A549 (cell line): ENCODE measurements at regions not wholly inside any gene's neighbourhood (a gene's known extent, or its start where the extent isn't known, plus 50 kb on each side); places are given as distances from the start of the nearest gene placed in this dataset.

ENCODE experiments used
- ATAC-seq, 2 experiments: fragments of 200-7000 bp in 1 of 2; fragments of >200 bp in 1 of 2; cut with Nextera tagmentation in 1 of 2; cut with Tn5 transposase in 1 of 2; 3 replicates each; pipeline versions ENCODE4 v1.8.0 to v1.9.1; 2018 to 2020; ENCODE audit warnings: mild to moderate bottlenecking in 1 of 2, moderate library complexity in 1 of 2
- CTCF ChIA-PET: fragments of 300-600 bp; sonication (Branson Sonifier 250); formaldehyde crosslinking; extraction: SDS; loops from one replicate; lab custom pipeline; 2021; ENCODE audit warnings: antibody characterized with exemption, inconsistent platforms; lab: Yijun Ruan, JAX
- POLR2A ChIA-PET: fragments of 350-600 bp; formaldehyde crosslinking; extraction: SDS; loops from one replicate; lab custom pipeline; 2021; ENCODE audit warnings: antibody characterized with exemption, inconsistent platforms; lab: Yijun Ruan, JAX
- DNase-seq, 2 experiments: peaks; one replicate each; pipeline versions ENCODE4 v3.0.0 to v3.0.0-alpha.2; 2011 to 2016; ENCODE audit warnings: low read depth in 1 of 2, low spot score in 1 of 2
- FAIRE-seq: peaks from 2 replicates; lab custom pipeline; 2011; peaks lifted over from hg19 to GRCh38; lab: Jason Lieb, UNC
- H3K27ac ChIP-seq, 2 experiments: fragments of >200 bp; sonication (Bioruptor Twin); formaldehyde crosslinking; 3 replicates each; pipeline ENCODE4 v1.5.1; 2016 to 2017
- H3K4me1 ChIP-seq: fragments of >200 bp; sonication (Bioruptor Twin); formaldehyde crosslinking; 3 replicates; pipeline ENCODE4 v1.6.1; 2016
- H3K4me2 ChIP-seq: fragments of >200 bp; sonication (Bioruptor Twin); formaldehyde crosslinking; 3 replicates; pipeline ENCODE4 v1.6.1; 2016
- H3K4me3 ChIP-seq: fragments of >200 bp; sonication (Bioruptor Twin); formaldehyde crosslinking; 3 replicates; pipeline ENCODE4 v1.5.1; 2016
- H3K9me3 ChIP-seq: fragments of >200 bp; sonication (Bioruptor Twin); formaldehyde crosslinking; 3 replicates; pipeline ENCODE4 v1.6.1; 2016
- BHLHE40 ChIP-seq: IDR thresholded peaks from 2 replicates; pipeline ENCODE4 v1.6.1; 2012; ENCODE audit warnings: low read depth, low read length, inconsistent platforms
- CBX2 ChIP-seq: fragments of 200-600 bp; sonication (generic); IDR thresholded peaks from 2 replicates; pipeline ENCODE4 v1.6.1; 2016; ENCODE audit warnings: low read depth, mild to moderate bottlenecking, borderline replicate concordance
- CBX8 ChIP-seq: fragments of 200-600 bp; sonication (generic); IDR thresholded peaks from 2 replicates; pipeline ENCODE4 v1.6.1; 2016
- CHD2 ChIP-seq: fragments of 150-350 bp; IDR thresholded peaks from 2 replicates; pipeline ENCODE4 v1.6.1; 2014; ENCODE audit warnings: low read length; ENCODE audit not compliant: partially characterized antibody
- EHMT2 ChIP-seq: fragments of 200-600 bp; sonication (generic); IDR thresholded peaks from 2 replicates; pipeline ENCODE4 v1.6.1; 2016; ENCODE audit warnings: antibody characterized with exemption, low read depth, mild to moderate bottlenecking, moderate library complexity
- FOXS1 ChIP-seq: fragments of 250-450 bp; sonication (Bioruptor Pico); IDR thresholded peaks from 2 replicates; pipeline ENCODE4 v1.5.0; 2020; ENCODE audit warnings: mild to moderate bottlenecking, moderate library complexity
- HDAC2 ChIP-seq: fragments of 200-600 bp; sonication (generic); IDR thresholded peaks from 2 replicates; pipeline ENCODE4 v1.6.1; 2016
- HOXB13 ChIP-seq: fragments of 250-450 bp; sonication (Bioruptor Pico); IDR thresholded peaks from 2 replicates; pipeline ENCODE4 v1.5.0; 2020; ENCODE audit warnings: low read depth, mild to moderate bottlenecking, moderate library complexity
- JUN ChIP-seq, 2 experiments: fragments of >200 bp; sonication (Bioruptor Twin); formaldehyde crosslinking; IDR thresholded peaks; 2 replicates in 1 of 2; 3 replicates in 1 of 2; pipeline ENCODE4 v1.6.1; 2016 to 2017
- MYC ChIP-seq: IDR thresholded peaks from 2 replicates; pipeline ENCODE4 v1.6.1; 2012; ENCODE audit warnings: mild to moderate bottlenecking, inconsistent platforms, low read length, improper control_type of control experiment, borderline replicate concordance
- NPAS2 ChIP-seq: fragments of 250-450 bp; sonication (Bioruptor Pico); IDR thresholded peaks from 2 replicates; pipeline ENCODE4 v1.8.0; 2022; ENCODE audit warnings: mild to moderate bottlenecking, moderate library complexity, borderline replicate concordance
- POLR2AphosphoS2 ChIP-seq: conservative IDR thresholded peaks from 2 replicates; pipeline ENCODE4 v1.6.1; 2012; ENCODE audit warnings: low read length, improper control_type of control experiment, inconsistent platforms
- RARB ChIP-seq: fragments of 250-450 bp; sonication (Bioruptor Pico); IDR thresholded peaks from 2 replicates; pipeline ENCODE4 v1.8.0; 2021; ENCODE audit warnings: mild to moderate bottlenecking, moderate library complexity
- RFX5 ChIP-seq: fragments of 450-650 bp; IDR thresholded peaks from 2 replicates; pipeline ENCODE4 v1.7.1; 2014; ENCODE audit warnings: antibody characterized with exemption, mild to moderate bottlenecking, moderate library complexity
- ZC3H11A ChIP-seq: fragments of 450-650 bp; IDR thresholded peaks from 2 replicates; pipeline ENCODE4 v1.6.1; 2014; ENCODE audit warnings: antibody characterized with exemption, mild to moderate bottlenecking
- ZFP36 ChIP-seq: fragments of 450-650 bp; IDR thresholded peaks from 2 replicates; pipeline ENCODE4 v1.6.1; 2014; ENCODE audit warnings: borderline replicate concordance; ENCODE audit not compliant: partially characterized antibody
- ZSCAN20 ChIP-seq: fragments of 250-450 bp; sonication (Bioruptor Pico); IDR thresholded peaks from 2 replicates; pipeline ENCODE4 v1.8.0; 2022; ENCODE audit warnings: mild to moderate bottlenecking, moderate library complexity
- WGBS: methylation state at CpG from one replicate; pipeline ENCODE4 v1.1.6; 2017; ENCODE audit errors: missing lambda C conversion rate; 5-methylcytosine and 5-hydroxymethylcytosine counted together
- TF ChIP-seq, protein P1 (sequence below): fragments of 150-350 bp; IDR thresholded peaks from 2 replicates; pipeline ENCODE4 v1.6.1; 2014; ENCODE audit warnings: low read depth, mild to moderate bottlenecking, low read length
- TF ChIP-seq, protein P2 (sequence below): fragments of 250-450 bp; sonication (Bioruptor Pico); IDR thresholded peaks from 2 replicates; pipeline ENCODE4 v1.5.0; 2021; ENCODE audit warnings: mild to moderate bottlenecking, moderate library complexity, borderline replicate concordance
- TF ChIP-seq, protein P3 (sequence below): IDR thresholded peaks from 2 replicates; pipeline ENCODE4 v1.6.1; 2012; ENCODE audit warnings: low read depth, borderline replicate concordance

DNA sequence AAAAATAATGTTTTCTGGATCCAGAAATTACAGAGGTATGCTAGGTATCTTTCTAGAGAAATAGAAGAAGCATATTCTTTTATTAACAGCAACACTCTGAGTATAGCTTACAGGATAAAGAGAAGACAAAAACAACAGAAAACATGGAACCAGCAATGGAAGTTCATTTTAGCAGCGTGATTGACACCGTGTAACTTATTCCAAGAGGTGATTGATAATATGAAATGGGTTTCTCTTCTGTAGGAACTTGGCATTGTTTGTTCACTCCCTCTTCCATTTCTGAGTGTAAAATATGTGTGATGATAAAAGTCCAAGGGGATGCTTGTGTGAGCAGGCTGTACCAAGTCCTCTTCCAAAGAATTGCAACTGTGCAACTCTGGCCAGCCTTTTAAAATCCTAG lies 303.0 kb downstream of the COL12A1 start:
- TF ChIP-seq, protein P1, sequence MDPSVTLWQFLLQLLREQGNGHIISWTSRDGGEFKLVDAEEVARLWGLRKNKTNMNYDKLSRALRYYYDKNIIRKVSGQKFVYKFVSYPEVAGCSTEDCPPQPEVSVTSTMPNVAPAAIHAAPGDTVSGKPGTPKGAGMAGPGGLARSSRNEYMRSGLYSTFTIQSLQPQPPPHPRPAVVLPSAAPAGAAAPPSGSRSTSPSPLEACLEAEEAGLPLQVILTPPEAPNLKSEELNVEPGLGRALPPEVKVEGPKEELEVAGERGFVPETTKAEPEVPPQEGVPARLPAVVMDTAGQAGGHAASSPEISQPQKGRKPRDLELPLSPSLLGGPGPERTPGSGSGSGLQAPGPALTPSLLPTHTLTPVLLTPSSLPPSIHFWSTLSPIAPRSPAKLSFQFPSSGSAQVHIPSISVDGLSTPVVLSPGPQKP, result no peak
- ATAC-seq, result no peak
- 58% methylated on average over 2 of the region's 2 CpGs for WGBS
- no peak overlapping the region for H3K27ac ChIP-seq
- no peak overlapping the region for H3K4me3 ChIP-seq
- CTCF ChIA-PET, result no interaction called here
- POLR2A ChIA-PET, result no interaction called here
- DNase-seq, result no peak
- H3K4me2 ChIP-seq, result no peak overlapping the region
- no peaks in the 10 kb centered on the region for H3K4me1 ChIP-seq
- no peak for FAIRE-seq
- H3K9me3 ChIP-seq, result peaks cover 10% of the 10 kb centered on the region; the same call in 1 of the 3 replicates

DNA sequence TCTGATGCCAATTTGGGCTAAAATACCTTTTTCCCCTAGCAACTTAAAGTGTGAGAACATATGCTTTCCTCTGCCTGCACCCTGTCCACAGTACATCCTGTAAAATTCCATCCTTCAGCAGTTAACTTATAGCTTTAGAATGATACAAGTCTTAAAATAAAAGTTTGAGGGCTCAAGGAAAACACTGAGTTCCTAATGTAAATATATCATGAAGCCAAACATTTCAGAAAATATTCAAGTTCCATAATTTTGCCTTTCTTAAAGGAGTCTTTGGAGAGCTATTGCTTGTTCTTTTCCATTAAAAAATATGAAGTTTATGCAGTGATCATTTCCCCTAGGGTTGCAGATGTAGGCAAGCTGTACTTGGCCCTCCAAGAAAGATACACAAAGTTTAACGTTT lies 303.8 kb downstream of the COL12A1 start:
- TF ChIP-seq RFX5 (no peak), POLR2AphosphoS2 (no peak), FOXS1 (CRISPR knock-in tag) (no peak), HOXB13 (CRISPR knock-in tag) (no peak), CHD2 (no peak), RARB (no peak), BHLHE40 (no peak), EHMT2 (no peak), HDAC2 (no peak), CBX8 (no peak), ZFP36 (no peak), ZC3H11A (no peak)
- TF ChIP-seq, protein P2, sequence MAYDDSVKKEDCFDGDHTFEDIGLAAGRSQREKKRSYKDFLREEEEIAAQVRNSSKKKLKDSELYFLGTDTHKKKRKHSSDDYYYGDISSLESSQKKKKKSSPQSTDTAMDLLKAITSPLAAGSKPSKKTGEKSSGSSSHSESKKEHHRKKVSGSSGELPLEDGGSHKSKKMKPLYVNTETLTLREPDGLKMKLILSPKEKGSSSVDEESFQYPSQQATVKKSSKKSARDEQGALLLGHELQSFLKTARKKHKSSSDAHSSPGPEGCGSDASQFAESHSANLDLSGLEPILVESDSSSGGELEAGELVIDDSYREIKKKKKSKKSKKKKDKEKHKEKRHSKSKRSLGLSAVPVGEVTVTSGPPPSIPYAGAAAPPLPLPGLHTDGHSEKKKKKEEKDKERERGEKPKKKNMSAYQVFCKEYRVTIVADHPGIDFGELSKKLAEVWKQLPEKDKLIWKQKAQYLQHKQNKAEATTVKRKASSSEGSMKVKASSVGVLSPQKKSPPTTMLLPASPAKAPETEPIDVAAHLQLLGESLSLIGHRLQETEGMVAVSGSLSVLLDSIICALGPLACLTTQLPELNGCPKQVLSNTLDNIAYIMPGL (CRISPR knock-in tag), result no peak
- DNase-seq (no peak), ATAC-seq (no peak), FAIRE-seq (no peak)
- H3K9me3 ChIP-seq, result peaks cover 10% of the 10 kb centered on the region; the same call in 1 of the 3 replicates
- no peak overlapping the region for H3K27ac ChIP-seq
- ChIA-PET POLR2A (no interaction called here), CTCF (no interaction called here)
- H3K4me2 ChIP-seq, result no peak overlapping the region
- H3K4me3 ChIP-seq, result no peak overlapping the region
- 7% methylated on average over 1 of the region's 1 CpG for WGBS
- no peaks in the 10 kb centered on the region for H3K4me1 ChIP-seq

DNA sequence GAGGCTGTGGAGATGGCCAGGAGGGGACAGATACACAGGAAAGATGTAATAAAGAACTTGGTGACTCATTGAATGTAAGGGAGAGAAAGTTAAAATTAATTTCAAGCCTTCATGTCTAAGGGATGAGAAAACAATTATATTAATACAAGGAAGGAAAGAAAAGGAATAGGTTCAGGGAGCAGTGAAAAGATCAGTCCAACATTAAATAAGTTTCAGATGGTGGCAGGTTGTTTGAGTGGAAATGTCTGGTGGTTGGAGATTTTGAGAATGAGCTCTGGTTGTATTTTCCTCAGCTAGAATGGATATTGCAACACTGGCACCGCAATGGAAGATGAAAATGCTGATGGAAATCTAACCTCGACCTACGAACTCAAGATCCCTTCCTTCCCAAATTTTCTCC lies 304.3 kb downstream of the COL12A1 start:
- Histone ChIP-seq H3K9me3 (peaks cover 10% of the 10 kb centered on the region; the same call in 1 of the 3 replicates), H3K27ac (no peak overlapping the region), H3K4me2 (no peak overlapping the region), H3K4me3 (no peak overlapping the region), H3K4me1 (no peaks in the 10 kb centered on the region)
- TF ChIP-seq CBX2, result no peak
- TF ChIP-seq JUN (IDR thresholded peaks at IDR 0.05), result no peak
- TF ChIP-seq HOXB13 (CRISPR knock-in tag), result no peak
- TF ChIP-seq MYC, result no peak
- no peak for TF ChIP-seq NPAS2 (CRISPR knock-in tag)
- TF ChIP-seq ZSCAN20 (CRISPR knock-in tag), result no peak
- TF ChIP-seq, protein P3, sequence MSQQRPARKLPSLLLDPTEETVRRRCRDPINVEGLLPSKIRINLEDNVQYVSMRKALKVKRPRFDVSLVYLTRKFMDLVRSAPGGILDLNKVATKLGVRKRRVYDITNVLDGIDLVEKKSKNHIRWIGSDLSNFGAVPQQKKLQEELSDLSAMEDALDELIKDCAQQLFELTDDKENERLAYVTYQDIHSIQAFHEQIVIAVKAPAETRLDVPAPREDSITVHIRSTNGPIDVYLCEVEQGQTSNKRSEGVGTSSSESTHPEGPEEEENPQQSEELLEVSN, result no peak
- DNase-seq (no peak), FAIRE-seq (no peak), ATAC-seq (no peak)
- WGBS, result 17% methylated on average over 3 of the region's 3 CpGs
- POLR2A ChIA-PET, result no interaction called here
- CTCF ChIA-PET, result no interaction called here
